Calu3 (cell line): ENCODE measurements at regions not wholly inside any gene's neighbourhood (a gene's known extent, or its start where the extent isn't known, plus 50 kb on each side); places are given as distances from the start of the nearest gene placed in this dataset.

Source experiments
- BruUV-seq: library from RNA; stranded (reverse); fragments of 400-500 nt; replicated peaks from 2 replicates; lab custom pipeline; 2021; lab: Mats Ljungman, UMichigan
- CTCF ChIA-PET: fragments of 300-600 bp; sonication (Branson Sonifier 250); formaldehyde crosslinking; loops from one replicate; lab custom pipeline; 2022; ENCODE audit warnings: antibody characterized with exemption; lab: Charles Lee
- DNase-seq: peaks from one replicate; pipeline ENCODE4 v3.0.0; 2022
- H3K27ac Mint-ChIP-seq: one replicate; pipeline ENCODE4 v1.8.0; 2022; ENCODE audit warnings: mixed read lengths; ENCODE audit not compliant: unreplicated experiment
- H3K27me3 Mint-ChIP-seq: one replicate; pipeline ENCODE4 v1.8.0; 2022; ENCODE audit warnings: mixed read lengths; ENCODE audit not compliant: unreplicated experiment
- H3K36me3 Mint-ChIP-seq: one replicate; pipeline ENCODE4 v1.8.0; 2022; ENCODE audit warnings: mild to moderate bottlenecking, moderate library complexity, mixed read lengths; ENCODE audit not compliant: insufficient read depth, unreplicated experiment
- H3K4me1 Mint-ChIP-seq: one replicate; pipeline ENCODE4 v1.8.0; 2022; ENCODE audit warnings: mild to moderate bottlenecking, low read depth, mixed read lengths; ENCODE audit not compliant: unreplicated experiment
- H3K4me3 Mint-ChIP-seq: one replicate; pipeline ENCODE4 v1.8.0; 2022; ENCODE audit warnings: mild to moderate bottlenecking, low read depth, moderate library complexity, mixed read lengths; ENCODE audit not compliant: unreplicated experiment
- H3K9me3 Mint-ChIP-seq: one replicate; pipeline ENCODE4 v1.8.0; 2022; ENCODE audit warnings: low read depth, mixed read lengths; ENCODE audit not compliant: unreplicated experiment
- intact Hi-C: fragments of 100-400 bp; cut with micrococcal nuclease; formaldehyde crosslinking; loops from one replicate; pipeline ENCODE4 v1.10.0; 2022; ENCODE audit not compliant: unreplicated experiment
- TF ChIP-seq, protein P1 (sequence below): fragments of 200-600 bp; IDR thresholded peaks from one replicate; pipeline ENCODE4 v1.8.0; 2022; ENCODE audit warnings: antibody characterized with exemption; ENCODE audit not compliant: unreplicated experiment

DNA sequence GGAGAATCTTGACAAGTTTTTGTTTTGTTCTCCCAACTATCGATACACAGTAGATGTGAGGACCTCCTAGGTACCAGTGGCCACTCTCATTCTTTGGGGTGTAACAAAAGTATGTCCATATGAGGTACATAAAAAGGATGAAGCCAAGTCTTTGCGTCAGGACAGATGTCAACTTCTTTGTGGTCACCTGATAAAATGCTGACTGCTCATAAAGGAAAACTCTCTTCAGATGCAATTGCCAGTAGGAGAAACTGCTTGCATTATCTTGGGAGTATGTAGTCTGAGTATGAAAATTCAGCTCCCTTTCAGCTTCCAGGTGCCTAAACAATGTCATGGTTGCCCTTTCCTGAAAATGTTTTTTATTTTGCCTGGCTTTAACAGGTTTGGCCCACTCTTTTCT, 123.8 kb upstream of the GOLIM4 start:
- CTCF ChIA-PET: no interaction called here
- Mint-ChIP-seq H3K4me3 (no peak overlapping the region), H3K27ac (no peak overlapping the region), H3K4me1 (no peaks in the 10 kb centered on the region), H3K36me3 (no peaks in the 10 kb centered on the region), H3K27me3 (peaks cover 8% of the 10 kb centered on the region), H3K9me3 (no peaks in the 10 kb centered on the region)
- DNase-seq: no peak
- BruUV-seq: no TSS peak
- intact Hi-C loops: no loop called here
- TF ChIP-seq, protein P1, sequence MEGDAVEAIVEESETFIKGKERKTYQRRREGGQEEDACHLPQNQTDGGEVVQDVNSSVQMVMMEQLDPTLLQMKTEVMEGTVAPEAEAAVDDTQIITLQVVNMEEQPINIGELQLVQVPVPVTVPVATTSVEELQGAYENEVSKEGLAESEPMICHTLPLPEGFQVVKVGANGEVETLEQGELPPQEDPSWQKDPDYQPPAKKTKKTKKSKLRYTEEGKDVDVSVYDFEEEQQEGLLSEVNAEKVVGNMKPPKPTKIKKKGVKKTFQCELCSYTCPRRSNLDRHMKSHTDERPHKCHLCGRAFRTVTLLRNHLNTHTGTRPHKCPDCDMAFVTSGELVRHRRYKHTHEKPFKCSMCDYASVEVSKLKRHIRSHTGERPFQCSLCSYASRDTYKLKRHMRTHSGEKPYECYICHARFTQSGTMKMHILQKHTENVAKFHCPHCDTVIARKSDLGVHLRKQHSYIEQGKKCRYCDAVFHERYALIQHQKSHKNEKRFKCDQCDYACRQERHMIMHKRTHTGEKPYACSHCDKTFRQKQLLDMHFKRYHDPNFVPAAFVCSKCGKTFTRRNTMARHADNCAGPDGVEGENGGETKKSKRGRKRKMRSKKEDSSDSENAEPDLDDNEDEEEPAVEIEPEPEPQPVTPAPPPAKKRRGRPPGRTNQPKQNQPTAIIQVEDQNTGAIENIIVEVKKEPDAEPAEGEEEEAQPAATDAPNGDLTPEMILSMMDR: no peak

DNA sequence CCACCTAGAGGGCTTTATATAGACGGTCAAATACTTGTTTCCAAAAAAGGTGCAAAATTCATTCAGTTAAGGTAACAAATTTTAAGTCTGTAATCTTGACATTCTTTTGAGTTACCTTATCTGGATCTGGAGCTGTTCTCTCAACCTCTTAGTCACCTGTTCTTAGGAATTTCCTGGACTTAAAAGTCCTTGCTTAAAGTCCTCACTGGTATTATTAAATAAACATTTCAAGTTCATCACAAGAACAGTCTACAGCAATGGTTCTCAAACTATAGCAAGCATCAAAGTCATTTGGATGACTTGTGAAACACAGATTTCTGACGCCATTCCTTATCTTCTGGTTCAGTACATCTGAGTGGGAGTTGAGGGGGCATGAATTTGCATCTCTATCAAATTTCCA, 122.9 kb upstream of the GOLIM4 start:
- CTCF ChIA-PET: no interaction called here

DNA sequence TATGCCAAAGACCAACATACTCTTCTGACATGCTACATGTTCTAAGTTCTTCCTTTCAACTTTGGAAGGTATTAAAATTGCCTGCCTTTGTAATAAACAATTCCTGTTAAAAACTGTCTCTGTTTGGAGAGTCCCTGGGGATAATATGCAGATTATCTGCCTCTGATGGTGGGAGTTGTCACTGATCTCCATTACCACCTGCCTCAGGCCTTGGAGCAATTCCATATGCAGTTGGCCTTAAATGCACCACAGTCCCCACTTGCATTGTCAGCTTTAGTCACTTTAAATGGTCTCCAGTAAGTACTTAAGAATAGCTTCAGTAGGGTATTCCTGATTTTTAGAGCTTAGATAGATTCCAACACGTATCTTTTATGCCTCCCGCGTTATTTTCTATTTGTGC, 121.1 kb upstream of the GOLIM4 start:
- TF ChIP-seq, protein P1: no peak
- Mint-ChIP-seq H3K36me3 (no peaks in the 10 kb centered on the region), H3K4me3 (no peak overlapping the region), H3K27ac (no peak overlapping the region), H3K27me3 (peaks cover 8% of the 10 kb centered on the region), H3K9me3 (no peaks in the 10 kb centered on the region), H3K4me1 (no peaks in the 10 kb centered on the region)
- DNase-seq: no peak
- intact Hi-C loops: no loop called here
- no TSS peak for BruUV-seq
- CTCF ChIA-PET: interaction anchor here (0.8 kb wide), 1 partner anchor 179 kb away, joined by 4 read pairs; no protein-coding TSS in a partner anchor

More for the DNA sequence above, 122.9 kb upstream of the GOLIM4 start:
- Mint-ChIP-seq H3K27me3 (peaks cover 8% of the 10 kb centered on the region), H3K36me3 (no peaks in the 10 kb centered on the region), H3K4me3 (no peak overlapping the region), H3K4me1 (no peaks in the 10 kb centered on the region), H3K27ac (no peak overlapping the region), H3K9me3 (no peaks in the 10 kb centered on the region)
- TF ChIP-seq, protein P1: no peak
- no TSS peak for BruUV-seq
- intact Hi-C loops: no loop called here
- DNase-seq: no peak

DNA sequence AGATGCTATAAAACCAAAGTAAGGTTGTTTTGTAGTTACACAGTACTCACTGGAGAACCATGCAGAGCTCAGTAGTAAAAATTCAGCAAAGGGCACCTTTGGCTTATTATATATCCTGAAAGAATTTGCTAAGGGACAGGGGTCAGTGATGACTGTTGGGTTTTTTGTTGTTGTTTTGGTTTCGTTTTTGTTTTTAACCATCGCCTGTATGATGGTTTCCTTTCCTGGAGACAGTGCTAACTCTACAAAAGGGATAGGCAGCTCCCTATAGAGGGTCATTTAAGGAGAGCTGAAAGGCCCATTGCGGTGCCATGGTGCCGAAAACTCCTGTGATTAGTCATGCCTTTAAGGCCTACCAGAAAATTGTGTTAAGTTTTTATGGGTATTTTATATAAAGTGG, 118.2 kb upstream of the GOLIM4 start:
- H3K27ac Mint-ChIP-seq: no peak overlapping the region
- H3K4me1 Mint-ChIP-seq: no peaks in the 10 kb centered on the region
- intact Hi-C loops: loop anchor here (5.0 kb wide), 1 partner anchor 1528 kb away; no protein-coding TSS in a partner anchor
- TF ChIP-seq, protein P1: no peak
- no peaks in the 10 kb centered on the region for H3K27me3 Mint-ChIP-seq
- H3K4me3 Mint-ChIP-seq: no peak overlapping the region
- DNase-seq: no peak
- no peaks in the 10 kb centered on the region for H3K9me3 Mint-ChIP-seq
- H3K36me3 Mint-ChIP-seq: no peaks in the 10 kb centered on the region
- no TSS peak for BruUV-seq
- CTCF ChIA-PET: no interaction called here
